ENCODE measurements at regions not wholly inside any gene's neighbourhood (a gene's known extent, or its start where the extent isn't known, plus 50 kb on each side); places are given as distances from the start of the nearest gene placed in this dataset.

GRCh38 chr5:155211764-155212163 is 198.2 kb downstream of the KIF4B start:
- TF ChIP-seq, protein P1, sequence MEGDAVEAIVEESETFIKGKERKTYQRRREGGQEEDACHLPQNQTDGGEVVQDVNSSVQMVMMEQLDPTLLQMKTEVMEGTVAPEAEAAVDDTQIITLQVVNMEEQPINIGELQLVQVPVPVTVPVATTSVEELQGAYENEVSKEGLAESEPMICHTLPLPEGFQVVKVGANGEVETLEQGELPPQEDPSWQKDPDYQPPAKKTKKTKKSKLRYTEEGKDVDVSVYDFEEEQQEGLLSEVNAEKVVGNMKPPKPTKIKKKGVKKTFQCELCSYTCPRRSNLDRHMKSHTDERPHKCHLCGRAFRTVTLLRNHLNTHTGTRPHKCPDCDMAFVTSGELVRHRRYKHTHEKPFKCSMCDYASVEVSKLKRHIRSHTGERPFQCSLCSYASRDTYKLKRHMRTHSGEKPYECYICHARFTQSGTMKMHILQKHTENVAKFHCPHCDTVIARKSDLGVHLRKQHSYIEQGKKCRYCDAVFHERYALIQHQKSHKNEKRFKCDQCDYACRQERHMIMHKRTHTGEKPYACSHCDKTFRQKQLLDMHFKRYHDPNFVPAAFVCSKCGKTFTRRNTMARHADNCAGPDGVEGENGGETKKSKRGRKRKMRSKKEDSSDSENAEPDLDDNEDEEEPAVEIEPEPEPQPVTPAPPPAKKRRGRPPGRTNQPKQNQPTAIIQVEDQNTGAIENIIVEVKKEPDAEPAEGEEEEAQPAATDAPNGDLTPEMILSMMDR (IDR thresholded peaks at IDR 0.05 in 4 of 5, conservative IDR thresholded peaks at IDR 0.05 in 1 of 5): no peak
- TF ChIP-seq POLR2A (IDR thresholded peaks at IDR 0.05): no peak

All from gastrocnemius medialis (tissue), 4 donors.